Ishikawa (cell line): ENCODE measurements at regions not wholly inside any gene's neighbourhood (a gene's known extent, or its start where the extent isn't known, plus 50 kb on each side); places are given as distances from the start of the nearest gene placed in this dataset.

Experiments
- CEBPB ChIP-seq: IDR thresholded peaks from 2 replicates; pipeline ENCODE4 v1.6.1; 2012
- CREB1 ChIP-seq: IDR thresholded peaks from 2 replicates; pipeline ENCODE4 v1.6.1; 2012; ENCODE audit warnings: low read depth
- EGR1 ChIP-seq: IDR thresholded peaks from 2 replicates; pipeline ENCODE4 v1.6.1; 2012
- EP300 ChIP-seq: IDR thresholded peaks from 2 replicates; pipeline ENCODE4 v1.6.1; 2012; ENCODE audit warnings: borderline replicate concordance
- FOXM1 ChIP-seq: IDR thresholded peaks from 2 replicates; pipeline ENCODE4 v1.6.1; 2012; ENCODE audit warnings: low read depth, borderline replicate concordance
- NFIC ChIP-seq: IDR thresholded peaks from 2 replicates; pipeline ENCODE4 v1.6.1; 2012
- TAF1 ChIP-seq: IDR thresholded peaks from 2 replicates; pipeline ENCODE4 v1.6.1; 2012; ENCODE audit warnings: low read depth, mild to moderate bottlenecking
- TCF12 ChIP-seq: IDR thresholded peaks from 2 replicates; pipeline ENCODE4 v1.6.1; 2012; ENCODE audit warnings: low read depth
- TEAD4 ChIP-seq: IDR thresholded peaks from 2 replicates; pipeline ENCODE4 v1.6.1; 2012
- YY1 ChIP-seq: IDR thresholded peaks from 2 replicates; pipeline ENCODE4 v1.6.1; 2012; ENCODE audit warnings: low read depth
- TF ChIP-seq, protein P1 (sequence below): IDR thresholded peaks from 2 replicates; pipeline ENCODE4 v1.6.1; 2012
- TF ChIP-seq, protein P2 (sequence below): IDR thresholded peaks from 2 replicates; pipeline ENCODE4 v1.6.1; 2012; ENCODE audit warnings: low read depth, mild to moderate bottlenecking
- TF ChIP-seq, protein P3 (sequence below): IDR thresholded peaks from 2 replicates; pipeline ENCODE4 v1.6.1; 2012

DNA sequence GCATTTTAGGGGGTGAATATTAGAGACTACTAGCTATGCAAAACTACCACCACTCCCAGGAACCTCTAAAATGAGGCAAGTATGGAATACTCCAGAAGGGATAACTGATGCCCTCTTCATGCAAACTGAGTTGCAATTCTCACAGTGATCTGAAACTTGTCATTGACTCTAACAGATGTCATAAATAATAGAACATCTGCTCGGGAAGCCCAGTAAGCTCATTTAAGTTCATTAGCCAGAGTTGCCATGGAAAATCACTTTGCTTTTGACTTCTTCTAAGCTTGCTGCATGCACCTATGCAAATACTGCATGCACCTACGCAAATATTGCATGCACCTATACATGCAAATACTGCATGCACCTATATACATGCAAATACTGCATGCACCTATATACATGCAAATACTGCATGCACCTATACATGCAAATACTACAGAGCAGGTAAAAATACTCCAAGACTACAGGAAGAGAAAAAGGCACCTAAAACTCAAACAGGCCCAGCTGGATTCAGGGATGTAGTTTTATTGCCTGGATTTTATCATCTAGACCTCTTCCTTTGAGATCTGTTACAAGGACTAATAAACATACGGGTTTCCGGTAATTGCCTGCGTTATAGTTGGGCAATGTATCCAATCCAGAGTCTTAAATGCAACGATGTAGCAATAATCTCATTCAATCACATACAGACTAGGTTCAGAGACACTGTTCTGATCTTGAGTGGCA is 1061.1 kb upstream of the AUTS2 start:
- no peak for TF ChIP-seq YY1
- TF ChIP-seq, protein P1, sequence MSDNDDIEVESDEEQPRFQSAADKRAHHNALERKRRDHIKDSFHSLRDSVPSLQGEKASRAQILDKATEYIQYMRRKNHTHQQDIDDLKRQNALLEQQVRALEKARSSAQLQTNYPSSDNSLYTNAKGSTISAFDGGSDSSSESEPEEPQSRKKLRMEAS: no peak
- TF ChIP-seq TAF1: no peak
- no peak for TF ChIP-seq EP300
- no peak for TF ChIP-seq NFIC
- TF ChIP-seq CREB1: no peak
- TF ChIP-seq, protein P2, sequence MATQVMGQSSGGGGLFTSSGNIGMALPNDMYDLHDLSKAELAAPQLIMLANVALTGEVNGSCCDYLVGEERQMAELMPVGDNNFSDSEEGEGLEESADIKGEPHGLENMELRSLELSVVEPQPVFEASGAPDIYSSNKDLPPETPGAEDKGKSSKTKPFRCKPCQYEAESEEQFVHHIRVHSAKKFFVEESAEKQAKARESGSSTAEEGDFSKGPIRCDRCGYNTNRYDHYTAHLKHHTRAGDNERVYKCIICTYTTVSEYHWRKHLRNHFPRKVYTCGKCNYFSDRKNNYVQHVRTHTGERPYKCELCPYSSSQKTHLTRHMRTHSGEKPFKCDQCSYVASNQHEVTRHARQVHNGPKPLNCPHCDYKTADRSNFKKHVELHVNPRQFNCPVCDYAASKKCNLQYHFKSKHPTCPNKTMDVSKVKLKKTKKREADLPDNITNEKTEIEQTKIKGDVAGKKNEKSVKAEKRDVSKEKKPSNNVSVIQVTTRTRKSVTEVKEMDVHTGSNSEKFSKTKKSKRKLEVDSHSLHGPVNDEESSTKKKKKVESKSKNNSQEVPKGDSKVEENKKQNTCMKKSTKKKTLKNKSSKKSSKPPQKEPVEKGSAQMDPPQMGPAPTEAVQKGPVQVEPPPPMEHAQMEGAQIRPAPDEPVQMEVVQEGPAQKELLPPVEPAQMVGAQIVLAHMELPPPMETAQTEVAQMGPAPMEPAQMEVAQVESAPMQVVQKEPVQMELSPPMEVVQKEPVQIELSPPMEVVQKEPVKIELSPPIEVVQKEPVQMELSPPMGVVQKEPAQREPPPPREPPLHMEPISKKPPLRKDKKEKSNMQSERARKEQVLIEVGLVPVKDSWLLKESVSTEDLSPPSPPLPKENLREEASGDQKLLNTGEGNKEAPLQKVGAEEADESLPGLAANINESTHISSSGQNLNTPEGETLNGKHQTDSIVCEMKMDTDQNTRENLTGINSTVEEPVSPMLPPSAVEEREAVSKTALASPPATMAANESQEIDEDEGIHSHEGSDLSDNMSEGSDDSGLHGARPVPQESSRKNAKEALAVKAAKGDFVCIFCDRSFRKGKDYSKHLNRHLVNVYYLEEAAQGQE: no peak
- no peak for TF ChIP-seq EGR1
- TF ChIP-seq TCF12: no peak
- TF ChIP-seq, protein P3, sequence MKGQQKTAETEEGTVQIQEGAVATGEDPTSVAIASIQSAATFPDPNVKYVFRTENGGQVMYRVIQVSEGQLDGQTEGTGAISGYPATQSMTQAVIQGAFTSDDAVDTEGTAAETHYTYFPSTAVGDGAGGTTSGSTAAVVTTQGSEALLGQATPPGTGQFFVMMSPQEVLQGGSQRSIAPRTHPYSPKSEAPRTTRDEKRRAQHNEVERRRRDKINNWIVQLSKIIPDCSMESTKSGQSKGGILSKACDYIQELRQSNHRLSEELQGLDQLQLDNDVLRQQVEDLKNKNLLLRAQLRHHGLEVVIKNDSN: no peak
- TF ChIP-seq TEAD4: no peak
- no peak for TF ChIP-seq FOXM1
- no peak for TF ChIP-seq CEBPB
